HT-29 (cell line): ENCODE measurements at regions not wholly inside any gene's neighbourhood (a gene's known extent, or its start where the extent isn't known, plus 50 kb on each side); places are given as distances from the start of the nearest gene placed in this dataset.
"Not testable (repeated sequence)": the region's sequence is repeated elsewhere in the genome, so short reads cannot be mapped to it uniquely, and the experiment has no call there.

Experiments
- DNase-seq: peaks from one replicate; pipeline ENCODE4 v3.0.0-alpha.2; 2015; ENCODE audit warnings: low spot score

DNA sequence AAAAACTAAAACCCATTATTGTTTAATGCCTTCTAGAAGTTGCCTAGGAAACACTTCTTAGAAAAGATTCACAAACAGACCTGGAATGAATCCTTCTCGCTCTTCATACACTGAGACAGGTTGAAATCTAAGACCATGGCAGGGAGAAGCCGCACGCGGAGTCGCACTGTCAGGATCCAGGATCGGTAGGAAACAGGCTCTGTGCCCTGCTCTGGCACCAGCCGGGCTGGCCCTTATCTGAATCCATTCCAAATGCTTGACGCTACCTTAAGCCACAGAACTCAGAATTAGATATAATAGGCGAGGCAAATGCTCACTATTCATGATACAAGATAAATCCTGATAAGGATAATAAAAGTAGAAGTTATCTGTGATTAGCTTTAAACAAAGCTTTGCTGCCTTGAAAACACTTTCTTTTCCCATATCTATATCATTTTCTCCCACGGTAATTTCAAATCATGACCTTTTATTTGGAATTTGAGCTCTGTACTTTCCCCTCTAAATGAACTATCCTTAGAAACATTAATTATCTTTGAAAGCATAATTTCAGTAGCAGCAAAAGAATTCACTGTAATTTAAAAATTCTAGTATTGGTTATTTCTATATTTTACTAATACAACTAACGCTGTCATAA lies 385.6 kb downstream of the IRS2 start:
- no peak for DNase-seq

DNA sequence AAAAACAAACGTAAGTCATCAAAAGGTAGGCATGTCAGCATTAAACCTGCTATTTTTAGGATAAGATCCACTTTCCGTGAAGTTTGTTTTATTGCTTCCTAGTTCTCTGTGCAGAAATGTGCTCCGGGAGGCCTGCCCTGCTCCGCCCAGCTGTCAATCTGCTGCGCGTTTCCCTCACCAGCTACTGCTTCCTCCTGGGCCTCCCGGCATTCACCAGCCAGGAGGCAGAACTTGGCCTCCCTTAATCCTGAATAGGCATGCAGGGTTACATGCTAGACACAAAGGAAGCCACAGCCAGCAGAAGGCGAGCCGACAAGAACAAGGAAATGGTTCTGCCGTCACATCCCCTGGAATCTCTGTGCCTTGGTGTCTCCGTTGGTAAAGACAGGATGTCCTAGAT lies 386.2 kb downstream of the IRS2 start:
- DNase-seq = peak; percentile 32

DNA sequence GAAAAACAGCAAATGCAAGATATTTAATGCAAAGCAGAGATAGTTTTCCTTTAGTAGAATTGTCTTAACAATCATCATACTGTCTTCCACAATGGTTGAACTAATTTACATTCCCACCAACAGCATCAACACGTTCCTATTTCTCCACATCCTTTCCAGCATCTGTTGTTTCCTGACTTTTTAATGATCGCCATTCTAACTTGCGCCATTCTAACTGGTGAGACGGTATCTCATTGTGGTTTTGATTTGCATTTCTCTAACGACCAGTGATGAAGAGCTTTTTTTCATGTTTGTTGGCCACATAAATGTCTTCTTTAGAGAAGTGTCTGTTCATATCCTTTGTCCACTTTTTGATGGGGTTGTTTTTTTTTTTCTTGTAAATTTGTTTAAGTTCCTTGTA lies 388.3 kb downstream of the IRS2 start:
- DNase-seq = not testable (repeated sequence)

DNA sequence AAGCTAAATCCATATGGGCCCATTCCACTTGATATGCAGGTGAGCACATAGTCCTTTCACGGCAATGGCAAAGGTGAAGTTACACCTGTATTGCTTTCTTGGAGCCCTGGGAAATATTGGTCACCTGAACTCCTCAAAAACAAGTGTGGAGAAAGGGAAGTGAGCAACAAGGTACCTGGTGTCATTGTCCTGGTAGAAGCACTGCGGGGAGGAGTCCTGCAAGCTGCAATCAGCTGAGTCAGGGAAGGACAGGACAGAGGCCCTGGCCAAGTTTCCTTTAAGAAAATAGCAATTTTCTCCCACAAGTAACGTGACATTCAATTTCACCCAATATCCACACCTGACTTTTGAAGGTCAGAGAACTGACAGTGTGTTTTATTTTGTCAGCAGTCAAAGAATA lies 389.1 kb downstream of the IRS2 start:
- DNase-seq = no peak

DNA sequence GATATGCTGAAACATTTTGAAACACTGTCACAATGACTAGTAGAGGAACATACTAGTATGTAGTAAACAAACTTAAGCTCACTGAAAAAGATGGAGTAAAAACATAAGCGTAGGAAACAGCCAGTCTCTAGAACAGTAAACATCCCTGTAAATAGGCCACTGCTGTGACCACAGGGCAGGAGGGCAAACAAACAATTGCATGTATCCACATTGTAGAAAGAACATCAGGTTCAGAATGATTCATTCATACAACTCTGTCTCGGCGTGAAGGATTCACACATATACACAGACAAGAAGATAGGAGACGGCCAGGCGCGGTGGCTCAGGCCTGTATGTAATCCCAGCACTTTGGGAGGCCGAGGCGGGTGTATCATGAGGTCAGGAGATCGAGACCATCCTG lies 390.1 kb downstream of the IRS2 start:
- no peak for DNase-seq

DNA sequence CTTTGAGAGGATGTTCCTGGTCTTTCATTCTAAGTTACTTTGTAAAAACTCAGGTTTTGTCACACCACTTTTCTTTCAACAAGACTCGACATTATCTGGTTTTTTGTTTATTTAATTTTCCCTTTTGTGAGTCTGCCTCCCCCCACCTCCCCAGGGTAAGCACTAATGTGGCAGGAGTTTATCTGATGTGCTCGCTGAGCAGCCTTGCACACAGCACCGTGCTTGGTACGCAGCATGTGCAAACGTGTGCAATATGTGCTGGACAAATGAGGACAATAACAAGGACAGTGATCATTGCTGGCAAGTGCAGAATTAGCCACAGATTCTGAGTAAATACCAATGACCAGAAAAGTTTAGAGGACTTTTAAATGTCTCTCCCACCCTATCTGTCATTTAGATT lies 391.4 kb downstream of the IRS2 start:
- no peak for DNase-seq

DNA sequence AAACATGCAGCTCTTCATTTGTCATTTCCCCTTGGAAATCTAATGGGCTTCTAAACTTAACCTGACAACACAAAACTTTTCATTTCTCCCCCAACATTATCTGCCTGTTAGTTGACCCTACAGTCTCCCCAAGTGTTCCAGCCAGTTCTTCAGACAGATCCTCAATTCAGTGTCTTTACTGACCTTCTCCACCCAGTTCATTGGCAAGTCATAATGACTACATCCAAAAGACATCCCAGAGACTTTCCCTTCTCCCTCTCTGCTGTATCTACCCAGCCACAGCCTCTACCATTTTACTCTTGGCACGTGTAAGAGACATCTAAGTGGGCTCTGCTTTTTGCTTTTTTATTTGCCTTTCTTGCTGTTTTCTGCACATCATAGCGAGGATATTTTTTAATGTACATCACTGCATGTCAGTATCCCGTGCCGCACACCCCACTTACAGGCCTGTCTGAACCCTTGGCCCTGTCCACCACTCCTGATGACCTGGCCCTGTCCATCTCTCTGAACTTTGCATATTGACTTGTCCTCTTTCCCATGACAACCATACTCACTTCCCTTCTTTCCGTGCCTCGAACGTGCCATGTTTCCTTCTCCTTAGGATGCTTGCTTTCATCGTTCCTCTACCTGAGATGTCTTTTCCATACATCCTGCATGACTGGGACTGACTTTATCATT lies 391.9 kb downstream of the IRS2 start:
- DNase-seq = no peak

DNA sequence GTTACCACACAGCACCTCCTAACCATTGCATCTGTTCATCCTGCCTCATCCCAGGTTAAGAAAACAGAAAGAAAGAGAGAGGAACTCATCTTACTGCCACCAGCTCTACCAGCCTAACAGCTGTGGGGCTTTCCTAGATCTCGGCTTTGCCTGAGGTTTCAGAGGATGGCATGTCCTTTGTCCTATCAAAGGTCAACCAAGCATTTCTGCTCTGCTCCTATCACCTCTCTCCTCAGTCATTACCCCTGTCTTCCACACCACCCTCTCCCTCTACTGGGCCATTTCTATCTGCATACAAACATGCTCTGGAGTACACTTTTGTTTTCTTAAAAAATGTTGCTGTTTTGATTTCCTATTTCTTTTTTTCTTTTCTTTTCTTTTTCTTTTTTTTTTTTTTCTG lies 393.3 kb downstream of the IRS2 start:
- no peak for DNase-seq

DNA sequence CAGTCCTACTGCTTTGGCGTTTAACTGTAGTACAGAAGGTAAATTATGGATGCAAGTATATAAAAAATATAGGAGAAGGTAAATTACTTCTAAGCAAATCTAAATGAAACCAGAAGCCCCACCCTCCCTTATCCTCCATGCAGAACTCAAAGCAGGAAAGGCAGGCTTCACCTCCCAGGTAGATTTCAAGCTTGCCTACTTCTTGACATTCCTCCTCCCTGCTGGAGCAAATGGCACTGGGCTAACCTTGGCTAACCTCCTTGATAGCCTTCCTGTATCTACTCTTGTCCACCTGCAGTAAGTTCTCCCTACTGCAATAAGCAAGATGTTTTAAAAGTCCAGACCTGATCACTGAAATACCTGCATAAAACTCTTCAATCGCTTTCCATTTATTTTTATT lies 396.0 kb downstream of the IRS2 start:
- DNase-seq = no peak

DNA sequence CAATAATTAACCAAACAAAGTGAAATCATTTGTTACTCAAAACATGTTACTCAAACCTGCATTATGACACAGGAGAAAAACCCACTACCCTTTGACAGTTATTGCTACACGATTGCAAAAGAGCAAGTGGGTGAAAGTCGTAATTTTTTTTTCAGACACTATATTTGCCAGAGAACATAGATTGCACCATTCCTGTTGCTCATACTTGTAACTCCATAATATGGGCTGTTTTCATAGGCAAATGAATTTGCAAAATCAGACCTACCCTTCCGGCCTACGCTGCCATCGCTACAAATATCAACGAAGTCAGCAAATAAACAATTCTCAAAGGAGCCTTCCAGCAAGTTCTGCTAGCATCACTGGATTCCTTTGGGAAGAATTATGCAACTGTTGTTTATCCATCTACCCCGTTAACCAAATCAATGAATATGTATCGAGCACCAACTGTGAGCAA lies 396.5 kb downstream of the IRS2 start:
- no peak for DNase-seq

DNA sequence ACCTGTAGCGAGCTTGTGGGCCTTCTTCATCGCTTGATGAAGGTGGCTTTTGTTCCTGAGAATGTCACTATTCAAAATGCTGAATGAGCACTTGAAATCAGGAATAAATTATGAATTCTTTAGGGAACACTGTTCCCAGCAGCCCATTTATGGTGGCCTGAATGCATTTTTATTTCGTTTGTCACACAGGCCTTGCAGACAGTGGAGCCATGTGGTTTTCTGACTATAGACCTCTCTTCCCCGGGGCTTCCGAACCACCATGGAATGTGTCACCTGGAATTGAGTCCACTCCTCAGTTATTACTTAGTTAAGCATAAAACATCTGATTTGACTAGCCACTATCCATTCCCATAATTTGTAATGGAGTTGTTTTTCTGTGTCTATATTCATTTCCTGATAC lies 396.9 kb downstream of the IRS2 start:
- DNase-seq = no peak

DNA sequence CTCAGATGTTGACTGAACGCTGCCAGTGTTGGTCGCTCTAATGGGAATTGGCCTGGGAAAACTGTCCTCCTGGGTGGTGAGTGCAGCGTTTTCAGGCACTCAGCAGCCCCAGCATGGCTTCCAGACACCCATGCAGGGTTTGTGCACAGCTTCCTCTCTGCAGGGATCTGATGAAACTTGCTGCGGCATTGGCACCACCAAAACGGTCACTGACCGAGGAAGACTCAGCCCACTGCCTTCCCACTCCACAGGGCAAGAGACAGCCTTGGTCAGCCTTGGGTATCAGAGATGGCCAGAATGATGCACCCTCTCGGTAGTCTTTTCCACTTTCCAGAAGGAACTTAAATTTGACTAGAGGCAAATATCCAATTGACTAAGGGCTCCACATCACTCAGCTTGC lies 398.9 kb downstream of the IRS2 start:
- DNase-seq = no peak

DNA sequence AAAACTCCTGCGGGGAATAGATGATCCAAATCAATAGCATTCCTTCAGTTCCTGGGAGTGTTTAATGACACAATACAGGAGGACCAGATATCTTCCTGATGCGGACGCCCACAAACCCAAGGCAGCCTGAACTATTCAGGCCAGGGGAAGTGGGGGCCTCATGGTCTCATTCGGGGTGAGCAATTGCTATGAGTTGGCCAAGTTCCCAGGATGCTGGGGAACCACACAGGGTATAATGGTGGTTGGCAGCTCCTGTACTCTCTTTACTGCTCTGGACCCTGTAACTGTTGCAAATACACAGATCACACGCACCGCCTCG lies 401.2 kb downstream of the IRS2 start:
- no peak for DNase-seq

DNA sequence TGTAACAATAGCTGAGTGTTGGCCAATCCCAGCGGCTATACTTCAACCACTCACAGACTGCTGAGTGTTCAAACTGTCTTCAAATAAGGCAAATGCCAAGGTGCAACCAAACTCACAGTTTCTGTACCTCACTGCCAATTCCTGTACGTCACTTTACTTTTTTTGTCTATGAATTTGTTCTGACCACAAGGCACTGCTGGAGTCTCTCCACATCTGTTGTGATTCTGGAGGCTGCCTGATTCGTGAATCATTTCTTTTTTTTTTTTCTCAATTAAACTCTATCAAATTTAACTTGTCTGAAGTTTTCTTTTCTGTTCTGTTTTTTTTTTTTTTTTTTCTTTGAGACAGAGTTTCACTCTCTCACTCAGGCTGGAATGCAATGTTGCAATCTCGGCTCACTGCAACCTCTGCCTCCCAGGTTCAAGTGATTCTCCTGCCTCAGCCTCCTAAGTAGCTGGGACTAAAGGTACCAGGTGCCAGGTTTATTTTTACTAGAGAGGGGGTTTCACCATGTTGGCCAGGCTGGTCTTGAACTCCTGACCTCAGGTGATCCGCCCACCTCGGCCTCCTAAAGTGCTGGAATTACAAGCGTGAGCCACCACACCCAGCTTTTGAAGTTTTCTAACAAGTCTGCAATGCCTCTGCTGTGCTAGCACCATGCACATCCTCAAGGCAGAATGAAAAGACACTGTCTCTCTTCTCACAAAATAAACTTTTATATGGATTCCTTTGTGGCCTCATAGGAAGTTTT lies 401.7 kb downstream of the IRS2 start:
- no peak for DNase-seq

DNA sequence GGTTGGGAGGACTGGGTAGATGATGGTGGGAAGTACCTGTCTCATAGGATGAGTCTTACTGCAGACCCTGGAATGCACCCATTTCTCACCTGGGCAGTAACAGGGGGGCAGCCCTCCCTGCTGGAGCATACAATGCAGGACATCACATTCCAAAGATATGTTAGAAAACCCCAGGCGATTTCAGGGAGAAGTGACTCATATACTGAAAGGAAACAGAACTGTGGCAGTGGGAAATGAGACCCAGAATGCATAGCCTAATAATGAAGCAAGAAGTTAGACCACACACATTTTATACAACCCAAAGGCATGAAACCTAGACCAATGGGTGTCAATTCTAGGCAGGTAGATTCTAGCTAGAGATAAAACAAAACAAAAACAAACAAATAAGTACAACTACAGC lies 402.7 kb downstream of the IRS2 start:
- no peak for DNase-seq

DNA sequence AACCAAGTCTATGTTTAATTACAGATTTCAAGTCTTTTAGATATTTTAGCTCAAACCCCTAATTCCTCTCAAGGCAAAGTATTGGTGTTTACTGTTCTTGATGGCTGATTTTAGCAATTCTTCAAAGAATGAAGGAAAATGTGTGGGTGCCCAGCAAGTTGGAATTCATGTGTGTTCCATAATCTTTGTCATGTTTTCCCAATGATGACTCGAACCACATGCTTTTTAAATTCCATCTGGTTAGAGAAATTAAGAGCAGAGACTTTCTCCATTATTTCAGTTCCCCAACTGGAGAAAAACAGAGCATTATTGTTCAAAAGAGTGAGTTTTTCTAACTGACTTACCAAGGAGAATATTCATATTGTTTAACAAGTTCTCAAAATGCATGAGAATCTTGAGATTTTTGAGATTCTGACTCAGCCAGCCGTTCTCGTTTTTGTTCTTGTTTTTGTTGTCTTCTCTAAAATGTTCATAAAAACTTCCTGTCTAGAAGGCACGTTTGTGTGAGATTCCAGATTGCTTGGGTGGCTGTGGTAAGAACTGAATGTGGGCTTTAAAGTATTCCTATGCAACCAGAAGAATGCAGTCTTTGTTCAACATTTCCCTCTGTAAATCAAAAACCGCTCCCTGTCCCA lies 404.7 kb downstream of the IRS2 start:
- no peak for DNase-seq

DNA sequence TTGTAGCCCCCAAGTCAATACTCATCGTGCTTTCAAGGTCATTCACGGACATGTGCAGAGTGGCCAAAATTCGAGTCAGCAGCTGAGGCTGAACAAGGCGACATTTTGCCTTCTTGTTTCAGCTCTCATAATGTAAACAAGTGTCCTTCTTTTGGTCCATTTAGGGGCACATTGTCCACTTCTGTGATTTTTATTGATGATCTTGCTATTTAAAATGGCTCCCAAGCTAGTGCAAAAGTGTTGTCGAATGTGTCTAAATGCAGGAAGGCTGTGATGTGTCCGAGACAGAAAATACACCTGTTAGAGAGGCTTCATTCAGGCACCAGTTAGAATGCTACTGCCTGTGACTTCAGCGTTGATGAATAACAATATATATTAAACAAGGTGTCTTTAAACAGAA lies 405.9 kb downstream of the IRS2 start:
- no peak for DNase-seq

DNA sequence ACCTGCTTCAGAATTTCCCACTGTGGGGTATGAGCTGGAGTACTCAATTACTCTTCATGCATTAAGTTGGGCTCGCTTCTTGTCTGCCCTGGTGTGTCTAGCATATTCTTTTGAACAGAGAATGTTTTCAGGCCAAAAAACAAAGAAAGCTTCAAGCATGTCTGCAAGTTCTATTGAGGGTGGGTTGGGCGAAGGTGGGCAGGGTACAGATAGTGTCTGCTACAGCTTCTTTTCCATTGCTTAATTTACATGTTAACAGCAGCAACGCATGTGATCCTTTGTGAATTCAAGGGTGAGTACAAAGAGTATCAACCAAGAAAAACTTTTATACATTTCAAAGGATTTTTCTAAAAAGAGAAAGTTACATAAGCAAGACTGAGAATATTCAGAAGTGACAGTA lies 406.5 kb downstream of the IRS2 start:
- DNase-seq = no peak

DNA sequence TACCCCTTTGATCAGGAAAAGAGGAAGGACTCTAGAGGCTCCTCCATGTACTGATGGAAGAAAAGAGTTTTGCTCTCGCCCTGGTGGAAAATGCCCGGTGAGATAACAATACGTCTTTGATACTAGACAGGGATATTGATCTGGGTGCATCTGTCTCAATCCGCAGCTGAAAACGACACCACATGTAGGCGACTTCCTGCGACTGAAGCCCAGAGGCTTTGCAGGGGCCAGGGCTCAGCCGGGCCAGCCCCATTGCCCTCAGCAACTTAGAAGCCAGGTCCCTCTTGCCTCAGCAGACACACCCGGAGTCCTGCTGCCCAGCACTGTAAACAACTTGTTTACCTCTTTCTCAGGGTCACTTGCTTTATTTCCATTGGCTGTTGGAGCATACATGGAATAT lies 409.4 kb downstream of the IRS2 start:
- DNase-seq = no peak

DNA sequence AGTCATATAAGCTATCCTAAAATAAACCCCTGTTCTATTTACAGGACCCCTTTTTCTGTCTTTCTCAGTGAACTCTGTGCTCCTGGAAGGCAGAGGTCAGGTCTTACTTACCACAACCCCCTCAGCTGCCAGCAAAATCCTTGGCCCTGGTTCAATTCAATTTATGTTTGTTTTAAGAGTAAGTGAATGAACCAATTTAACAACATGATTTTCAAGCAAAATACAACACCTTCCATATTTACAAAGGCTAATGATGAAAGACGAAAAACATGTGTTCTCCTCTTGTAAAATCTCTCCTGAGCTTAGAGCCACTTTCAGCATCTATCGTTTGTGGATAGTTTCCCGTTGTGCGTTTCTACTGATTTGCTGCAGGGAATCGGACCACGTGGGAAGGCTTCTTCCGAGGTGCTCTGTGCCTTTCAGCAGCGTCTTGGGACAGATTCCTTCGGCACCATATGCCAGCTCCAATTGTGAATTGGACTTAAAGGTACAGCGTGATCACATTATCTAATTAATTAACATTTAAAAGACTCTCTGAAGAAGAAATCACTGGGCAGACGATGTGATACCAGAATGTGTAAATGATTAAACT lies 411.7 kb downstream of the IRS2 start:
- DNase-seq = no peak

DNA sequence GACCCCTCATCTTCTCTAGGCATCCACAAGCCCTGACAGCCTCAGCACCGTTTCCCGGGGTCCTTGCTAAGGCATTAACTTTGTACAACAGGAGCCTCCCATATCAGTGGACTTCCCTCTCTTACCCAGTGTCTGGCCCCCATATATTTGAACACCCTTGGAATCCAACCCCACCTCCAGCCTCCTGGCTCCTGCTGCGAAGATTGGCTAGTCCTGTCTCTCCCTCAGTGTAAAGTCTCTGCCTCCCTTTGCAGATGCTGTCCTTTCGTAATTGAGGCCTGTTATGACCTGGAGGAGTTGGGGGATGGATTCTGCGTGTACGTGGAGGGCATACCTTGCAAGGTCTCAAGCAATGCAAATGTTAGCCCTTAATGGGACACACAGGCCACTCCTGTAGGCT lies 413.7 kb downstream of the IRS2 start:
- DNase-seq = no peak

DNA sequence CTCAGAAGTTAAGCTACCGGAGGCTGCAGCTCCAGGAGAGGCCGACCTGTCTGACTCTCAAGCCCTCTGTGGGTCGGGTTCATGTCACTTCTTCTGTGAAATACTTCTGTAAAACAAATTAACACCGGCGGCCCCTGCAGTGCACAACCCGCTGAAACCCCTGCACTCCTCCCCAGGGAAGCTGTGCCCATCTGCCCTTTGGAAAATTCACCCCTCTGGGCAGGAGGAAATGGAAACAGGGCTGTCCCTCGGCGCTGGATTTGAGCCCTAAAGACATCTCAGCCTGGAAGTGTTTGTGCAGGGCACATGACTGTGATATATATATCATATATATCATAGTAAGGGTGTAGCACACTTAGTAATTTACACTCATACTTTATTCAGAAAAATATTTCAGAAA lies 415.3 kb downstream of the IRS2 start:
- DNase-seq = no peak
